Mesenchymal stem cell (in vitro differentiated cells and primary cell): ENCODE measurements at regions not wholly inside any gene's neighbourhood (a gene's known extent, or its start where the extent isn't known, plus 50 kb on each side); places are given as distances from the start of the nearest gene placed in this dataset.

Experiments used
- DNase-seq: peaks from one replicate; pipeline ENCODE4 v3.0.0-alpha.2; 2013
- H2AFZ ChIP-seq: one replicate; pipeline ENCODE4 v1.6.1; 2013; ENCODE audit warnings: low read depth, mild to moderate bottlenecking, control low read depth, inconsistent platforms, low read length, moderate library complexity
- H2AK5ac ChIP-seq: 2 replicates; pipeline ENCODE4 v1.6.1; 2013; ENCODE audit warnings: low read length, moderate library complexity, mild to moderate bottlenecking, inconsistent platforms; ENCODE audit not compliant: severe bottlenecking
- H2BK120ac ChIP-seq: one replicate; pipeline ENCODE4 v1.6.1; 2013; ENCODE audit warnings: low read depth, mild to moderate bottlenecking, inconsistent platforms, low read length, moderate library complexity
- H2BK12ac ChIP-seq, 2 experiments: one replicate each; pipeline ENCODE4 v1.6.1; 2013; ENCODE audit warnings: inconsistent platforms in 2 of 2, low read length in 2 of 2, mild to moderate bottlenecking in 2 of 2, moderate library complexity in 2 of 2, control low read depth in 1 of 2
- H2BK15ac ChIP-seq: one replicate; pipeline ENCODE4 v1.6.1; 2013; ENCODE audit warnings: mild to moderate bottlenecking, low read depth, inconsistent platforms; ENCODE audit not compliant: poor library complexity, severe bottlenecking
- H2BK5ac ChIP-seq: 2 replicates; pipeline ENCODE4 v1.6.1; 2013; ENCODE audit warnings: low read depth, mild to moderate bottlenecking, low read length, control low read depth, inconsistent platforms; ENCODE audit not compliant: poor library complexity, severe bottlenecking
- H3K14ac ChIP-seq, 2 experiments: one replicate each; pipeline ENCODE4 v1.6.1; 2013; ENCODE audit warnings: inconsistent platforms in 2 of 2, low read length in 2 of 2, control low read depth in 1 of 2, mild to moderate bottlenecking in 1 of 2, moderate library complexity in 1 of 2
- H3K18ac ChIP-seq, 2 experiments: one replicate each; pipeline ENCODE4 v1.6.1; 2013; ENCODE audit warnings: inconsistent platforms in 2 of 2, low read length in 2 of 2, control low read depth in 1 of 2, low read depth in 1 of 2, mild to moderate bottlenecking in 1 of 2
- H3K23ac ChIP-seq, 2 experiments: one replicate each; pipeline ENCODE4 v1.6.1; 2013; ENCODE audit warnings: inconsistent platforms in 2 of 2, low read length in 2 of 2, mild to moderate bottlenecking in 2 of 2, moderate library complexity in 2 of 2, control low read depth in 1 of 2
- H3K27ac ChIP-seq: 2 replicates; pipeline ENCODE4 v1.5.1; 2013; ENCODE audit warnings: mild to moderate bottlenecking, moderate library complexity, low read length, control low read depth, inconsistent platforms; ENCODE audit not compliant: poor library complexity, severe bottlenecking
- H3K27me3 ChIP-seq, 2 experiments: 2 replicates each; pipeline versions ENCODE4 v1.6.1 to v1.7.0; 2013; ENCODE audit warnings: low read length in 2 of 2, mild to moderate bottlenecking in 2 of 2, moderate library complexity in 2 of 2, control low read depth in 1 of 2, inconsistent platforms in 1 of 2; ENCODE audit not compliant: control insufficient read depth in 1 of 2, insufficient read depth in 1 of 2
- H3K36me3 ChIP-seq, 2 experiments: 2 replicates each; pipeline versions ENCODE4 v1.6.1 to v1.7.0; 2013; ENCODE audit warnings: low read length in 2 of 2, control low read depth in 1 of 2, inconsistent platforms in 1 of 2, low read depth in 1 of 2, mild to moderate bottlenecking in 1 of 2; ENCODE audit not compliant: insufficient read depth in 2 of 2, control insufficient read depth in 1 of 2
- H3K4ac ChIP-seq, 2 experiments: one replicate each; pipeline ENCODE4 v1.6.1; 2013; ENCODE audit warnings: inconsistent platforms in 2 of 2, low read length in 2 of 2, mild to moderate bottlenecking in 2 of 2, moderate library complexity in 2 of 2, control low read depth in 1 of 2, low read depth in 1 of 2
- H3K4me1 ChIP-seq: 2 replicates; pipeline ENCODE4 v1.6.1; 2013; ENCODE audit warnings: low read depth, low read length, control low read depth; ENCODE audit not compliant: control insufficient read depth, insufficient read depth
- H3K4me2 ChIP-seq: 2 replicates; pipeline ENCODE4 v1.6.1; 2013; ENCODE audit warnings: low read length, mild to moderate bottlenecking, inconsistent platforms; ENCODE audit not compliant: poor library complexity, severe bottlenecking
- H3K4me3 ChIP-seq, 2 experiments: 2 replicates each; pipeline versions ENCODE4 v1.5.1 to v1.7.0; 2013; ENCODE audit warnings: low read length in 2 of 2, mild to moderate bottlenecking in 2 of 2, control low read depth in 1 of 2, low read depth in 1 of 2; ENCODE audit not compliant: insufficient read depth in 1 of 2
- H3K79me1 ChIP-seq: replicated peaks from 2 replicates; pipeline ENCODE4 v1.6.1; 2013; ENCODE audit warnings: mild to moderate bottlenecking, control low read depth, low read length, inconsistent platforms; ENCODE audit not compliant: poor library complexity, severe bottlenecking
- H3K9ac ChIP-seq: 2 replicates; pipeline ENCODE4 v1.7.0; 2013; ENCODE audit warnings: mild to moderate bottlenecking, low read length, moderate library complexity
- H3K9me3 ChIP-seq: 2 replicates; pipeline ENCODE4 v1.7.0; 2013; ENCODE audit warnings: mild to moderate bottlenecking, low read length; ENCODE audit not compliant: control insufficient read depth
- H4K8ac ChIP-seq: one replicate; pipeline ENCODE4 v1.6.1; 2013; ENCODE audit warnings: inconsistent platforms, mild to moderate bottlenecking, low read length, moderate library complexity
- H4K91ac ChIP-seq: one replicate; pipeline ENCODE4 v1.6.1; 2013; ENCODE audit warnings: mild to moderate bottlenecking, low read length, inconsistent platforms
- WGBS: methylation state at CpG from one replicate; pipeline ENCODE4 v1.1.7; 2013; ENCODE audit warnings: mixed read lengths; 5-methylcytosine and 5-hydroxymethylcytosine counted together

GRCh38 chr10:29057822-29058331 is 231.0 kb upstream of the LYZL1 start:
- Histone ChIP-seq H3K79me1 (no peaks in the 10 kb centered on the region), H2BK5ac (no peak overlapping the region), H3K4ac (peak overlapping the region in 1 of 2 experiments; percentile 37), H3K9me3 (no peaks in the 10 kb centered on the region), H3K23ac (no peak overlapping the region), H3K4me2 (no peak overlapping the region), H3K36me3 (no peaks in the 10 kb centered on the region), H3K27ac (no peak overlapping the region), H4K91ac (no peak overlapping the region), H2BK15ac (no peak overlapping the region), H3K4me3 (no peak overlapping the region), H3K14ac (no peak overlapping the region), H3K27me3 (peaks cover 0 to 31% of the 10 kb centered on the region in 2 experiments), H2AFZ (no peak overlapping the region), H3K9ac (no peak overlapping the region), H4K8ac (no peak overlapping the region), H3K18ac (no peak overlapping the region), H2BK120ac (no peak overlapping the region), H2BK12ac (no peak overlapping the region), H2AK5ac (no peak overlapping the region), H3K4me1 (no peaks in the 10 kb centered on the region)
- DNase-seq, result no peak
- 78% methylated on average over 3 of the region's 4 CpGs for WGBS

GRCh38 chr10:29063806-29064644 is 224.8 kb upstream of the LYZL1 start:
- no peak overlapping the region for H2BK12ac ChIP-seq
- no peaks in the 10 kb centered on the region for H3K79me1 ChIP-seq
- H3K9ac ChIP-seq, result peak overlapping the region; percentile 28
- peak overlapping the region; percentile 35 for H3K27ac ChIP-seq
- 80% methylated on average over 4 of the region's 5 CpGs for WGBS
- no peak overlapping the region for H2AFZ ChIP-seq
- no peak overlapping the region for H3K4me2 ChIP-seq
- H3K18ac ChIP-seq, result no peak overlapping the region
- H2BK15ac ChIP-seq, result no peak overlapping the region
- peak; percentile 43 for DNase-seq
- H2BK120ac ChIP-seq, result no peak overlapping the region
- no peak overlapping the region for H3K14ac ChIP-seq
- H2AK5ac ChIP-seq, result no peak overlapping the region
- peaks cover 2% of the 10 kb centered on the region for H3K4me1 ChIP-seq
- no peak overlapping the region for H3K23ac ChIP-seq
- no peak overlapping the region for H4K91ac ChIP-seq
- no peaks in the 10 kb centered on the region for H3K9me3 ChIP-seq
- no peaks in the 10 kb centered on the region for H3K36me3 ChIP-seq
- no peak overlapping the region for H4K8ac ChIP-seq
- H3K4ac ChIP-seq, result no peak overlapping the region
- H2BK5ac ChIP-seq, result no peak overlapping the region
- peaks cover 0 to 4% of the 10 kb centered on the region in 2 experiments for H3K27me3 ChIP-seq
- H3K4me3 ChIP-seq, result no peak overlapping the region

GRCh38 chr10:29064680-29065079 is 224.2 kb upstream of the LYZL1 start:
- Histone ChIP-seq H2BK15ac (no peak overlapping the region), H3K4me2 (no peak overlapping the region), H3K36me3 (no peaks in the 10 kb centered on the region), H2AK5ac (no peak overlapping the region), H3K18ac (no peak overlapping the region), H3K14ac (no peak overlapping the region), H3K23ac (no peak overlapping the region), H3K27me3 (peaks cover 3 to 10% of the 10 kb centered on the region in 2 experiments), H3K79me1 (no peaks in the 10 kb centered on the region), H3K9me3 (no peaks in the 10 kb centered on the region), H3K4me3 (no peak overlapping the region), H3K4me1 (peaks cover 2% of the 10 kb centered on the region), H3K27ac (peak overlapping the region; percentile 8), H2BK12ac (no peak overlapping the region), H2AFZ (no peak overlapping the region), H4K91ac (no peak overlapping the region), H2BK5ac (no peak overlapping the region), H2BK120ac (no peak overlapping the region), H4K8ac (no peak overlapping the region), H3K9ac (peak overlapping the region; percentile 28), H3K4ac (no peak overlapping the region)
- WGBS, result 100% methylated on average over 1 of the region's 2 CpGs
- no peak for DNase-seq

GRCh38 chr10:29067161-29067560 is 221.7 kb upstream of the LYZL1 start:
- WGBS, result 52% methylated on average over 2 of the region's 3 CpGs
- Histone ChIP-seq H3K18ac (no peak overlapping the region), H3K4me1 (peaks cover 2% of the 10 kb centered on the region), H2AFZ (no peak overlapping the region), H3K27me3 (peaks cover 4 to 16% of the 10 kb centered on the region in 2 experiments), H3K4me3 (no peak overlapping the region), H3K9ac (no peak overlapping the region), H2BK12ac (no peak overlapping the region), H2BK15ac (no peak overlapping the region), H3K9me3 (no peaks in the 10 kb centered on the region), H3K23ac (no peak overlapping the region), H2BK5ac (no peak overlapping the region), H3K14ac (no peak overlapping the region), H3K4ac (no peak overlapping the region), H2AK5ac (no peak overlapping the region), H2BK120ac (no peak overlapping the region), H4K91ac (no peak overlapping the region), H3K36me3 (no peaks in the 10 kb centered on the region), H3K79me1 (no peaks in the 10 kb centered on the region), H3K27ac (no peak overlapping the region), H3K4me2 (no peak overlapping the region), H4K8ac (no peak overlapping the region)
- peak; percentile 24 for DNase-seq
